ENCODE measurements at regions not wholly inside any gene's neighbourhood (a gene's known extent, or its start where the extent isn't known, plus 50 kb on each side); places are given as distances from the start of the nearest gene placed in this dataset.

- CTCF ChIA-PET, result no interaction called here
- intact Hi-C loops (cut with micrococcal nuclease), result no loop called here
- no peaks in the 10 kb centered on the region for H3K79me2 ChIP-seq (ENCODE audit: insufficient read depth, low read length)
- DNase-seq (ENCODE audit: low read depth, low spot score), result no peak
- no peaks in the 10 kb centered on the region for H4K20me1 ChIP-seq (ENCODE audit: insufficient read depth)
- H3K4me2 ChIP-seq (ENCODE audit: low read length), result no peak overlapping the region
- no peak overlapping the region for H3K9ac ChIP-seq (ENCODE audit: low read length)
- BruUV-seq (replicated peaks), result no TSS peak
- no peaks in the 10 kb centered on the region for H3K9me2 ChIP-seq (ENCODE audit: insufficient read depth)
- POLR2A ChIA-PET, result no interaction called here
- no peaks in the 10 kb centered on the region for H3K27me3 ChIP-seq (ENCODE audit: insufficient read depth, low read length)
- RAD21 ChIA-PET (ENCODE audit: low non-redundant PET in 1 of 2, low total read pairs in 2 of 2, uncharacterized antibody in 2 of 2, unreplicated experiment in 2 of 2), result no interaction called here
- H2AFZ ChIP-seq (ENCODE audit: low read depth, low read length, poor library complexity, severe bottlenecking), result no peak overlapping the region
- no peak for ATAC-seq
- no peaks in the 10 kb centered on the region for H3K36me3 ChIP-seq (ENCODE audit: control insufficient read depth in 1 of 2, insufficient read depth in 2 of 2, low read length in 2 of 2)
- H3K4me1 ChIP-seq (ENCODE audit: control insufficient read depth in 1 of 2, insufficient read depth in 2 of 2, low read length in 2 of 2), result no peaks in the 10 kb centered on the region
- TF ChIP-seq SIN3A (IDR thresholded peaks at IDR 0.05; ENCODE audit: low read depth) (no peak), ELF1 (IDR thresholded peaks at IDR 0.05; ENCODE audit: borderline replicate concordance, low read depth) (no peak), JUND (IDR thresholded peaks at IDR 0.05) (no peak), EZH2 (IDR thresholded peaks at IDR 0.05) (no peak), MAX (IDR thresholded peaks at IDR 0.05) (no peak), REST (IDR thresholded peaks at IDR 0.05; ENCODE audit: low read depth) (no peak), POLR2AphosphoS5 (IDR thresholded peaks at IDR 0.05; ENCODE audit: low read depth, low read length) (no peak), SP1 (IDR thresholded peaks at IDR 0.05; ENCODE audit: low read depth) (no peak), TCF7L2 (IDR thresholded peaks at IDR 0.05; ENCODE audit: borderline replicate concordance, extremely low read depth, insufficient read depth, insufficient read length) (no peak), RAD21 (IDR thresholded peaks at IDR 0.05; ENCODE audit: low read depth) (no peak), FOSL1 (IDR thresholded peaks at IDR 0.05; ENCODE audit: low read depth) (no peak)
- H3K9me3 ChIP-seq (ENCODE audit: control insufficient read depth in 1 of 2, insufficient read depth in 1 of 2, low read depth in 1 of 2, low read length in 2 of 2), result peaks cover 12 to 13% of the 10 kb centered on the region in 2 experiments
- H3K27ac ChIP-seq (ENCODE audit: low read depth, low read length), result no peak overlapping the region
- H3K4me3 ChIP-seq (replicated peaks in 1 of 2; ENCODE audit: low read depth in 1 of 2, low read length in 2 of 2), result no peak overlapping the region
Measured at GRCh38 chr5:12695651-12696050, 791.4 kb upstream of the CTNND2 start.

Data from HCT116 (cell line).